NCI-H526 (cell line): ENCODE measurements at regions not wholly inside any gene's neighbourhood (a gene's known extent, or its start where the extent isn't known, plus 50 kb on each side); places are given as distances from the start of the nearest gene placed in this dataset.
"Not testable (repeated sequence)": the region's sequence is repeated elsewhere in the genome, so short reads cannot be mapped to it uniquely, and the experiment has no call there.

ENCODE experiments used
- DNase-seq, 2 experiments: peaks; one replicate each; lab custom pipeline; 2025; lab: John Stamatoyannopoulos, UW

DNA sequence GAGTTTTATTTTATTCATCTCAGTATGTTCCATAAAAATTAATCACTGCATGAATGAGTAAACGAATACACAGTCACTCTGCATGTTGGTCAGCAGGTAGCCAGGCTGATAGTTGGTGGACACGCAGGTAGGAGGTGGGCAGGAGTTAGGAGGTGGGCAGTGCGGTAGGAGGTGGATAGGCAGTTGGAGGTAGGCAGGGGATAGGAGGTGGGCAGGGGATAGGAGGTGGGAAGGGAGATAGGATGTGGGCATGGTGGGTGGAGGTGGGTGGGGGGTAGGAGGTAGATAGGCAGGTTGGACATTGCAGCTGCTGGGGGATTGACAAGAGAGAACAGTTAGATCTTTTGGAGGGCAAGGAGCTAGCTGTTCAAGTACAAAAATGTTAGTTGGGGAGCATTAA lies 322.7 kb downstream of the PTPRU start:
- DNase-seq, result no peak

GRCh38 chr1:29557701-29558600 lies 321.6 kb downstream of the PTPRU start:
- DNase-seq, result no peak

- no peak for DNase-seq
These were observed 320.7 kb downstream of the PTPRU start for GRCh38 chr1:29557066-29557465.

GRCh38 chr1:29556657-29557056 lies 320.3 kb downstream of the PTPRU start:
- no peak for DNase-seq

DNA sequence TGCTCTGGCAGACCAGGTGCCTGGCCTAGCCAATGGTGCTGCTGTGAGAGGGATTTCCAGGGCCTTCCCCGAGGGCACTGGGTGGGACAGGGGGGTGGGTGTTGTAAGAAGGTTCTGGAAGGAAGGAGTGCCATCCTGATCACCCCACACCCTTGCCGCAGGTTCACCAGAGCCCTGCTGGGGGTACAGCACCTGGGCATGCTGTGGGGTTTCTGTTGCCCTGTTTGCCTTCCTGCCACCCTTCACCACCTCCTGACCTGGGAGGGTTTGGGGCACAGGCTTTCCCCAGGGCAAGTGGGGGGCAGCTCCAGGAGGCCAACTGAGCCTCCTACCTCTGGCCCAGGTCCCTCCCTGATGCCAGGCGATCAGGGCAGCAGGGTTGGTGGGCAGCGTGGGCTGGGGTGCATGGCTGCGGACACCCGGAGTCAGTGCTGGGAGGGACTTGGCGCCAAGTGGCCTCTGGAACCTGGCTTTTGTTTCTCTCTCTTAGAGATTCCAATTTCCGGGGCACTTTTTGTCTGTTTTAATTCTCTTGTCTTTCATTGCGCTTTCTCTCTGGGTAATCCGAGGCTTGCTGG lies 318.8 kb downstream of the PTPRU start:
- DNase-seq, result no peak

DNA sequence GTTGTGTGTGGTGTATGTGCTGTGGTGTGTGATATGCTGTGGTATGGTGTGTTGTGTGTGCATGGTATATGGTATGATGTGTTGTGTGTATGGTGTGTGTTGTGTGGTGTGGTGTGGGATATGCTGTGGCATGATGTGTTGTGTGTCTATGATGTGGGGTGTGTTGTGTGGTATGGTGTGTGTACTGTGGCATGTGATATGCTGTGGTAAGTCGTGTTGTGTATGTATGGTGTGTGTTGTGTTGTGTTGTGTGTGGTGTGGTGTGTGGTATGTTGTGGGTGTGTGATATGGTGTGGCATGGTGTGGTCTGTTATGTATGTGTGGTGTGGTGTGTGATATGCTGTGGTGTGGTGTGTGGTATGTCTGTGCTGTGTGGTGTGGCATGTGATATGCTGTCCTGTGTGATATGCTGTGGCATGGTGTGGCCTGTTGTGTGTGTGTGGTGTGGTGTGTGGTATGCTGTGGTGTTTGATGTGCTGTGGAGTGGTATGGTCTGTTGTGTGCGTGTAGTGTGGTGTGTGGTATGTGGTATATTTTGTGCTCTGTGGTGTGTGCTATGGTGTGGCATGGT lies 318.0 kb downstream of the PTPRU start:
- no peak for DNase-seq

DNA sequence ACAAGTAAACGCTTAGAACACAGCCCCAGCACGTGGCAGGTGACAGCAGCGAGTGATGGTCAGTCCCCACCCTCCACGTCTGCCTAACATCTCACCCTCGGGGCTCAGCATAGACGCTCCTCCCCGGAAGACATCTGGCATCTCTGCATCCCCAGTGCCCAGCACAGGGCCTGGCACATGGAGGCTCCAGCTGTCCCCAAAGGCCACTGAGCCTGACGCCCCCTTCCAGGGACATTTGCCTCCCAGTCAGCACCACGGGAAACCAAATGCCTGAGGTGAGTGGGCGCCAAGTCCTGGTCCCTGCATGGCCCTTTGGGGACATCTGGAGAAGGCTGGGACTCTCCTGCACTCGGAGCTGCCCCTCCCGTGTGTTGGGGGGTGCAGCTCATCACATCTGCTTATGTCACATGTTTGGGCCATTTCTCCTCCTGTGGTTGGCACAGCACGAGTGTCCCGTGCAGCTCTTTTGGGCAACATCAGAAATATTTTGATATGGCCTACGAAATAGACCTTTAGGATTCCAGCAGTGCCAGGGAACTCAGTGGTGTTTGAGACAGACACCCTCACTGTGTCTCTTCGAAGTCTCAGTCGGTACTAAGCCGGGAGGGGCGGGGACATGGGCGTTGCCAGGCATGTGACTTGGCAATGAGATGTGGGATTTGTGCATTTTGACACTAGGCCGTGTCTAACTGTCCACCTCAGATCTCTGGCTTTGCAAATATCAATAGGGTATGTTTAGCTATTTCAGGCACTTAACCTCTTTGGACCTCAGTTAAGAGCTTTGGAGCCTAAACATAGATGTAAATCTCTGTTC lies 315.0 kb downstream of the PTPRU start:
- DNase-seq, result no peak

DNA sequence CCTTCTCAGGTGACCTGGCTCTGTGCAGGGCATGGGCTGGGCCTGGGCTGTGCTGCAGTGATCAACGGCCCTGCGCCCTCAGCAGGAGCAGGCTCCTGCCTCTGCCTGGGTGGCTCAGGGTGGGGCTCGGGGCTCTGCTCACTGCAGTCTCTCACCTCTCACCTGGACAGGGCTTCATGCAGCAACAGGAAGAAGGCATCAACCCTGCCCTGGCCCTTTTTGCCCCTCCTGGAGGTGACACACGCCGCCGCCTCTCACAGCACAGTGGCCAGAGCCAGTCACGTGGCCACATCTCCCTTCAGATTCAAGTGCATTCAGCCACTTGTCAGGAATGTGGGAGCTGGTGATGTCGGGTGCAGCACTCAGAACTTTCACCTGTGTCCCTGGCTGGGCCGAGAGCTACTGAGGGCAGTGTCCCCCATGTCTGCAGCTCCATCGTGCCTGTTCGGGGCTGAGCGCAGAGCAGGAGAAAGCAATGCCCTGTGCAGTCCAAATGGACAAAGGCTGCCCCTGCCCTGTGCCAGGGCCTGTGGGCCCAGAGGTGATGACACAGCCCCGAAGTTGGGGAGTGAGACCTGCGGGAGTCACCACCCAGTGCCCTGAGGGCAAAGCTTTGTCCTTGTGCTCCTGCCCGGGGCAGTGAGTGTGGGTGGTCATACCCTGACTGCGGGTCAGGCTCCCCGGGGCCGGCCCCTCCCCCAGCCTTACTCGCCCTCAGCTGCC lies 314.0 kb downstream of the PTPRU start:
- no peak for DNase-seq

DNA sequence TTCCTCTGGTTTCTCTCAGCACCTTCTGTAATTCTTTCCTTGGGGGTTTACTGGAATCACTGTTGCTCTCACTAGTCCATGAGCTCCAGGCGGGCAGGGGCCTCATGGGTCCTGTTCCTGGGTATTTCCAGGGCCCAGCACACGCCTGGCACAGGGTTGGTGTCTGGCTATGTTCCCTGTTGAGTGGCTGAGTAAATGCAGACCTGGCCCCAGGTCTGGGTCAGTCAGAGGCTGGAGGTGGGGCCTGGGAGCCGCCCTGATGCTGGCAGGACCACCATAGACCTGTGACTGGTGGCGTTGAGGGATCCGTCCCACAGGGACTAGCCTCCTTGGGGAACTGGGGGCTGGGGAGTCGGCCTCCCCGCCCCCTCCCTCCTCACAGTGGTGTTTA lies 313.4 kb downstream of the PTPRU start:
- not testable (repeated sequence) for DNase-seq

- DNase-seq, result no peak
These were observed 312.7 kb downstream of the PTPRU start for GRCh38 chr1:29549001-29549400.

DNA sequence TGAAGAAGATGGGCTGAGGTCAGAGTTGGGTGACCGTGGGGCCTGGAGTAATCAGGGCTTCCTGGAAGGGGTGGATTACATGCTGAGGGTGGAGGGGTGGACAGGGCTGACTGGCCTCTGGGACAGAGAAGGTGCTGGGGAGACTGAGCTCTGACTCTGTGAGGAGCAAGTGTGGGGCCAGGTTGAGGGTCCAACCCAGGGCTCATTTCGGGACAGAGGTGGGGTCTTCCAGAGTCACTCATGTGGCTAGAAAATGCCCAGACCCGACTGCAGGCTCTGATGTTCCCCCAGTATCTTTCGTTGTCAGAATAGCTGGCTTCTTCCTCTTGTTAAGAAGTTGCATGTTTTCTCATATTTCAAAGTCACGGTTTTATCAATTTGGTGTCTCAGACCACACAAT lies 311.8 kb downstream of the PTPRU start:
- no peak for DNase-seq

DNA sequence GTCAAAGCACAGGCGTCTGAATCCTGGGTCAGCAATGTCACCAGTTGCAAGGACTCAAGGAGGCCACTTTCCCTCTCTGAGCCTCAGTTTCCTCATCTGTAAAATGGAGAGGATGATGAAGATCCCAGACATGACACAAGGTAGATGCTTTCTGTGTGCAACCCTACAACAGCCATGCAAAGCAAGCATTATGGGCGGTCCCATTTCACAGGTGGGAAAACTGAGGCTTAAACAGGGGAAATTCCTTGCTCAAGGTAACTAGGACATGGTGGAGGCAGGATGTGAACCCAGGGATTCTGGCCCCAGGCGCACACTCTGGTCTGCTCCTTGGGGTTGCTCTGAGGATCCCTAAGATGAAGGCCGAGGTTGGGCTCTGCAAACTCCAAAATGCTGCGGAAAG lies 311.0 kb downstream of the PTPRU start:
- DNase-seq, result no peak

GRCh38 chr1:29546496-29546895 lies 310.2 kb downstream of the PTPRU start:
- no peak for DNase-seq

DNA sequence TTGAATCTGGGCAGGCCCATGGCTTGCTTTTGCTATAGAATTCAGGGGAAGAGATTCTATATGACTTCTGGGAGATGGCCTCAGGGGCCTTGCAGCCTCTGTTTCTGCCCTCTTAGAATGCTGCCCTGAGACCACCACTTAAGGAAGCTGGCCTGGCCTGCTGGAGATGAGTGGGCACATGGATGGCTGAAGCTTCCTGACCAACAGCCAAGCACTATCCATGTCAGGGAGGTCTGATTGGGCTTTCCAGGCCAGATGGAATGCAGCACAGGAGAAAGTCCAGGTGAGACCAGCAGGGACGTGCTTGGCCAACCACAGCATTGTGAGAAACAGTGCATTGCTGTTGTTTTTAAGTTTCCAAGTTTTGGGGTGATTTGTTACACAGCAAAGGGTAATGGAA lies 308.1 kb downstream of the PTPRU start:
- DNase-seq, result no peak

GRCh38 chr1:29543586-29543985 lies 307.3 kb downstream of the PTPRU start:
- no peak for DNase-seq

GRCh38 chr1:29542548-29542947 lies 306.2 kb downstream of the PTPRU start:
- no peak for DNase-seq

DNA sequence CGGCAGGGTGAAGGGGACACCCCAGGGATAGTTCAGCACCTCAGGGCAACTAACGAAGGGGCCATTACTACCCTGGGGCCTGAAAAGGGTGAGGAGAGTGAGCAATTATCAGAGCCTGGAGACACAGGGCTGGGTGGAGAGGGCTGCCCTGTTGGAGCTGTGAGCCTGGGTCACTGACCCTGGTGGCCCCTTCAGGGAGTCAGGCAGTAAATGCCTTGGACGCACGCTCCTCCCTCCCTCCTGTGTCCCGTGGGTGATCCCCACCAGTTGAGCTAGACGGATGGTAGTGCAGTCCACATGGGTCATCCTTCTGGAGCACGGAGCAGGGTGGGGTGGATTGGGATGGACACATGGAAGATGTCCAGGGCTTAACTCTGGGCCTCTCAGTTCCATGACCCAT lies 305.3 kb downstream of the PTPRU start:
- no peak for DNase-seq

- no peak for DNase-seq
These were observed 304.6 kb downstream of the PTPRU start for GRCh38 chr1:29540801-29541357.

DNA sequence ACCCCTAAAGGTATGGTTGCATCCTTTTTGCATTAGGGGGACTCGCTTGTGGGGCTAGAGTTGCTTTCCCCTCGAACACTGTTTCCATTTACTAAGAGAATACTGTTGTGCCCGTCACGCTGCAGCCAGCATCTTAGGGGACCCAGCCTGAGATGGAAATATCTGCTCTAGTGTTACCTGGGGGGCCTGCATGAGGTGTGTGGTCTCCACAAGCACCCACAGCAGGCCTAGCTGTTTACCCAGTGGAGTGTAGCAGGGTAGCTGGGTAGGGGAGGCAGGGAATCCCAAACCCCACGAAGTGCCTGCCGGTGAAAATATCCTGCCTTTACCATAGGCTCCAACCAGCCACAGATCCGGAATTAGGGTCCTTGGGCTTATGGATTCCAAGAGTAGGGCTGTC lies 303.6 kb downstream of the PTPRU start:
- no peak for DNase-seq

- no peak for DNase-seq
These were observed 302.3 kb downstream of the PTPRU start for GRCh38 chr1:29538586-29538985.

DNA sequence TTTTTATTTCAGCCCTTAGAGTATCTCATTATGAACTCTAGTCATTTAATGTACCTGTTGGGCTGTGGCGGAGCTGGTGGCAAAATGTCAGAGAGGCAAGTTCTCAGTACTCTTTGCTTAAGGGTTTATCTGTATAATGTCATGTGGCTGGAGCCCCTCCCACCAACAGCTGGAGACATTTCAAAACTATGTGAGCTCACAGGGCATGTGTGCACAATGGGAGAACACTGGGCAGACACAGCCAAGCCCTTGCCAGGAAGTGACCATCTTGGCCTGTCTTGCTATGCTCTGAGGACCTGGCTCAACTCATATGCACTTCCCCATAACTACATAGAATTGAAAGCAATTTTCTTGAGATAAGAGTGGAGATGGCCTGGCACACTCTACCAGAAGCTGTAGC lies 296.4 kb downstream of the PTPRU start:
- DNase-seq, result no peak

DNA sequence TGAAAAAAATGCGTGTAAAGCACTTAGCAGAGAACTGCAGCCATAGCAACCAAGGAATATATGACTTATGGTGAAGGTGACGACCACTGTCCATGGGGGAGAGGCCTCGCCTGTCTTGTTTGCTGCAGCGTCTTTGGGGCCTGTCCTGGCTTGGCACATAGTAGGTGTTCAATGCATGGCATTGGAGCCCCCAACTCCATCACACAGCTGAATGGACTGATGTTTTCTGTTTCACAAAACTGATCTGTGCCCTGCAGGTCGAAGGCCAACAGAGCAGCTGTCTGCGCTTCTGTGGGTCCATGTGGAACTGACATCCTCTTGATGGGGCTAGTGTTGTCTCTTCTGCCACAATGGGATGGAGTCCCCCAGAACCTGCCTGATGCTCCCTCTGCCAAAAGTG lies 296.0 kb downstream of the PTPRU start:
- no peak for DNase-seq
